ENCODE measurements at regions not wholly inside any gene's neighbourhood (a gene's known extent, or its start where the extent isn't known, plus 50 kb on each side); places are given as distances from the start of the nearest gene placed in this dataset.

DNA sequence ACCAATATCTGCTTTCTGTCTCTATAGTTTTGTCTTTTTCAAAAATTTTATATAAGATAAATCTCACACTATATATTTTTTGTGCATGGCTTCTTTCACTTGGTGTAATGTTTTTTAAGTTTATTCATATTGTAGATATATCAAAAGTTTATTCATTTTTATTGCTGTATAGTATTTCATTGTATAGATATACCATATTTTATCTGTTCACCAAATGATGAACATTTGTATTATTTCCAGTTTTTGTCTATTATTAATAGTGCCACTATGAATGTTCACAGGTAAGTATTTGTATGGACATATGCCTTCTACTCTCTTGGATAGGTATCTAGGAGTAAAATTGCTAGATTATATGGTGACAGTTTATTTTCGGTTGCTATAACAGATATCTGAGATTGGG lies 289.5 kb upstream of the CITED2 start:
- no peak for TF ChIP-seq EZH2 (IDR thresholded peaks at IDR 0.05; ENCODE audit: borderline replicate concordance, low read length)
- TF ChIP-seq, protein P1, sequence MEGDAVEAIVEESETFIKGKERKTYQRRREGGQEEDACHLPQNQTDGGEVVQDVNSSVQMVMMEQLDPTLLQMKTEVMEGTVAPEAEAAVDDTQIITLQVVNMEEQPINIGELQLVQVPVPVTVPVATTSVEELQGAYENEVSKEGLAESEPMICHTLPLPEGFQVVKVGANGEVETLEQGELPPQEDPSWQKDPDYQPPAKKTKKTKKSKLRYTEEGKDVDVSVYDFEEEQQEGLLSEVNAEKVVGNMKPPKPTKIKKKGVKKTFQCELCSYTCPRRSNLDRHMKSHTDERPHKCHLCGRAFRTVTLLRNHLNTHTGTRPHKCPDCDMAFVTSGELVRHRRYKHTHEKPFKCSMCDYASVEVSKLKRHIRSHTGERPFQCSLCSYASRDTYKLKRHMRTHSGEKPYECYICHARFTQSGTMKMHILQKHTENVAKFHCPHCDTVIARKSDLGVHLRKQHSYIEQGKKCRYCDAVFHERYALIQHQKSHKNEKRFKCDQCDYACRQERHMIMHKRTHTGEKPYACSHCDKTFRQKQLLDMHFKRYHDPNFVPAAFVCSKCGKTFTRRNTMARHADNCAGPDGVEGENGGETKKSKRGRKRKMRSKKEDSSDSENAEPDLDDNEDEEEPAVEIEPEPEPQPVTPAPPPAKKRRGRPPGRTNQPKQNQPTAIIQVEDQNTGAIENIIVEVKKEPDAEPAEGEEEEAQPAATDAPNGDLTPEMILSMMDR (conservative IDR thresholded peaks at IDR 0.05 in 1 of 2, IDR thresholded peaks at IDR 0.05 in 1 of 2; ENCODE audit: extremely low read depth in 1 of 2, insufficient read depth in 1 of 2, low read depth in 1 of 2, low read length in 2 of 2), result no peak

Measured in mammary epithelial cell (primary cell).